GM18867 (cell line): ENCODE measurements at regions not wholly inside any gene's neighbourhood (a gene's known extent, or its start where the extent isn't known, plus 50 kb on each side); places are given as distances from the start of the nearest gene placed in this dataset.

Experiments used
- ATAC-seq: cut with Tn5 transposase; IDR thresholded peaks from one replicate; pipeline ENCODE4 v1.9.1; 2021; ENCODE audit warnings: mild to moderate bottlenecking, moderate library complexity; ENCODE audit not compliant: unreplicated experiment

DNA sequence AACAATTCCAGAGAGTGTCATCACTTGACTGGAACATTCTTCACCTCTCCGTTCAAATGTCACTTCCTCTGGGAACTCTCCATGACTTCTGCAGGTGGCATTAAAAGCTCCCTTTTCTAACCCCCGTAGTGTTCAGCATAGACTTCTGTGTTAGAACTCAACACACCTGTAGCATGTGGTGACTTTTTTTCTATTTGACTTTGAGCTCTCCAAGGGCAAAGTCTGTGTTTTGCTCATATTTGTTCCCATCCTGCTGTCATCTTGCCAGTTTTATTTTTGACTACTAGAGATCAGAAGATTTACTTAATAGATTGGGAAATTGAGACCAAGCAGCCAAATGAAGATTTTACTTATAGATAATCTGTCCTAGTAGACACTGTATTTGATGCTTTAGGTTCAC, 367.1 kb downstream of the INSC start:
- ATAC-seq: no peak

DNA sequence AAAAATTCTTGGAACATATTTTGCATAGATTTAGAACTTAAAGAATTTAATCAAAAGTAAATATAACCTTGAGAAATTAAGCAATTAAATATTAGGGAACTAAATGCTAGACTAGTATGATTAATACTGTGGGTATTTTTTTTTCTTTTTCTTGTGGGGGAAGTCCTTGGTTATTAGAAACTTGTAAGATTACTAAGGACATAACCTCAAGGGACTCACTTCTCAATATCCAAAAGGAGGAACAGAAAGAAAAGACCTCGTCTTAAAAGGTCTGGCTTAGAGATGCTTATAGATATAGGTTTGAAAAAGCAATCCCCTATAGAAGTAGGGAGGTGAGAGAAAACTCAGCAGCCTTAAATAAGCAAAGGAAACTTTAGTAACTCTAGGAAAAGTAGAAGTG, 368.5 kb downstream of the INSC start:
- peak; percentile 53 for ATAC-seq

DNA sequence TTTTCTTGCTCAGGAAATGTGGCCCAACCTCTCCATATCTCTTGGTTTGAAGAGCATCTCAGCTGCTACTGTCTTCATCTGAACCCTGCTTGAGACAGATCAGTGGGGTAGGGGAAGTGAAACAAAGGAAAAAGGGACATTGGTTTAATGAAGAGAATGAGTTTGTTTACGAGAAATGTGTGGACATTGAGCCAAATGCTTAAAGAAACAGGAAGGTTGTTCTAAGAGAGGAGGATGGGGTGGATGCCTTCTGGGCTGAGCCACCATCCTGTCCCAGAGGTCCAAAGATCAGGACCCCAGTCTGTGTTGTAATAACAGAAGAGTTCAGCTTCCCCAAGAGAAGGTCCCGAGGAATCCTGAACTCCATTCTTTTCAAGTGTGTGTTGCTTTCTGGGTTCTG, 369.7 kb downstream of the INSC start:
- no peak for ATAC-seq

DNA sequence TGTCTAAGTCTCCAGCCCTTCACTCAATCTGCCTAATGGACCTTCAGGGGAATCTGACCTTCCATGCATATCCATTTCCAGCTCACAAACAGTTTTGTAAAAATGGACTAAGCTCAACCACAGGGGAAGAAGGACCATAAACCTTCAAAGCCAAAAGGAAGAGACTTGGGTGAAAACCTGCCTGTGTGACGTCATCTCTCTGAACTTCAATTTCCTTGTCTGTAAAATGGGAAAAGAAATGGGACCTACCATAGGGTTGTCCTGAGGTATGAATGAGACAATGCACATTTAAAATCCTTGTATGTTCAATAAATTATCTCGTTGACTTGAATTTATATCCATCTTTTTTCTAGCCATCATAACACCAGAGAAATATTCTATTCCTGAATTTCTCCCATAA, 370.7 kb downstream of the INSC start:
- no peak for ATAC-seq

DNA sequence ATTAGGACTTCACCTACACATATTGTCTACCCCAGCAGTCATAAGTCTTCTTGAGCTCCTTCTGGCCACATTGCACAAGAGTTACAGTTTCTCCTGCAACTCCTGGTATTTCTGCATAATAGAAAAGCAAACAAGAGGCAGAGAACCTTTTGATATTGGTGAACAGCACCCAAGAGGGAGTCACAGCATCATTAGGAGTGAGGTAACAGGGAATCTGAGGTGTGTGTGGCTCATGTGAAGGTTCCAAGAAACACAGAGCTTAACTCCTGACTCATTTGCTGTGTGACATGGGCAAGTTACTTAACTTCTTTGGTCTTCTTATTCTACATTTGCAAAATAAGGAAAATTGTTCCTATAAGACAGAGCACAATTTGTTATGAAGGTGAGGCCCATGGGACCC, 374.6 kb downstream of the INSC start:
- ATAC-seq: no peak

DNA sequence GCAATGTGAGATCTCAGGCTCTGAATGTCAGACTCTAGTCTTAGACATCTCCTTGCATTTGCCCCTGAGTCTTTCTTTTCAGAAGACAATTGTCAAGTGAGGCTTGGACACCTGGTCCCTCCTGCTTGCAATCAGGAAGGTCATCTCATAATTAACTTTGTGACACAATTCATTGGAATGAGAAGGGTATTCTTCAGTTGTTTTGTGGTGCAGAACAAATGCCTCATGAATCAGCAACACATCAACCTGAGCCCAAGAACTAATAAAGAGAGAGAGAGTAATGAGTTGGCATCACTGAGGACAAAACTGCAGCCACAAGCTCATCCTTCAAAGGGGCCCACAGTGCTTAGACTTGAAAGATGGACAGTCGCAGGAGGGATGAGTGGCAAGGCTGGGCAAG, 375.8 kb downstream of the INSC start:
- no peak for ATAC-seq

DNA sequence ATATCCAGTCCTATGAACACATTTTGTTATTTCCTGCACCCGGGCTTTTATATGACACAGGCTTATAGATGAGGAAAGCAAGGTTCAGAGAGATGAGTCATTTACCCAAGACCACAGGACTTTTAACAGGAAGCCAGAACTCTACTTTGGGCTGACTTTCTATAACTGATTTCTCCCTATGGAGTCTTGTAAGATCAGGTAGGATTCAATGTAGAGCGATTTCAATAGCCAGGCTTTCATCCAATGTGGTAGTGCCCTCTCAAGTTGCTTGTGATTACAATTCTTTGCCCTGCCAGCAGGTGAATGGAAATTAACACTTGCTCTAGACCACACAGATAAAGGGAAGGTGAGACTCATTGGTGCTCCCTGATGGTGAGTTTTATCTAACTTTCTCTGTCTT, 378.3 kb downstream of the INSC start:
- no peak for ATAC-seq

DNA sequence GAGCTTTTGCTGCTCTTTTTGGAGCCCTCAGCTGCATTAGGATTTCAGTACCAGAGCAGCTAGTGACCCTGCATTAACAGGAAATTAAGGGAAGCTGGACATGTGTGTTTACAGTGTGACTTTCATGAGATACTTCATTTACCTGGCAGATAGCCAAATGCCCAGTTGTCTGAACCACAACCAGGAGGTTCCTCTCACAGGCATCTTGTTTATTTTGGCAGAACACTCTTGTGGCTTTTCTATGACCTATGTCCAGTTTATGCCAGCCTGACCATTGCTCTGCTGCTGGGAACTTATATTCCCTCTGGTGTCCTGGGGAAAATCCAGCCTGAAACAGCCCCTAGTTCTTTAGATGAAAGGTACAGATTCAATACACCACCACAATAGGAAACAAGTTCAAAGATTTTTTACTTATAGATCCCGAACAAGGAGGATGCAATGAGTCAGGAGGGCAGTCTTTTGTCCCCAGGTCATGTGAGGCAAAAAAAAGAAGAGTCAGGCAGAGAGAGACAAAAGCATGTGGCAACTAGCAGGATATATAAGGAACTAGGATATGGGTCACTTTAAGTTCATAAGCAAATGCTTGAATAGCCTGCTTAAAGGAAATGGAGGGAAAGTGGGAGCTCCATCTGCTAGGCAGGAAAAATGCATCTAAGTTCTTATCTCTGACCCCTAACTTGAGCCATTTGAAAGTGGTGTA, 379.3 kb downstream of the INSC start:
- no peak for ATAC-seq

DNA sequence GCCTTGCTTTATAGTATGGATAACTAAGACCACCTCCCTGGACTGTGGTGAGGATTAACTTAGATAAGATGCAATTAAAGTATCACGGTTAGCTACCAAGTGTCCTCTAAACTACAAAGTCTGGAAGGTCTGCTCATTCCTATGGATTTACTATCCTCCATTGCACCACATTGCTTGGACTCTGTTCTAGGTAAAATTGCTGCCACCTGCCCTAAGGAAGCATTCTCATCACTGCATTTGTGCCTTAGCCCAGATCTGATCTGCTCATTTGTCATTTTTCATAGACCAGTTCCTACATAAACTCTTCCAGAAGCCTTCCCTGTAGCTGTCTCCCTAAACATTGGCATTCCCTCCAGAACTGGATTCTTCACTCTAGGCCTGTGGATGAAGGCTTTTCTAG, 380.0 kb downstream of the INSC start:
- no peak for ATAC-seq

DNA sequence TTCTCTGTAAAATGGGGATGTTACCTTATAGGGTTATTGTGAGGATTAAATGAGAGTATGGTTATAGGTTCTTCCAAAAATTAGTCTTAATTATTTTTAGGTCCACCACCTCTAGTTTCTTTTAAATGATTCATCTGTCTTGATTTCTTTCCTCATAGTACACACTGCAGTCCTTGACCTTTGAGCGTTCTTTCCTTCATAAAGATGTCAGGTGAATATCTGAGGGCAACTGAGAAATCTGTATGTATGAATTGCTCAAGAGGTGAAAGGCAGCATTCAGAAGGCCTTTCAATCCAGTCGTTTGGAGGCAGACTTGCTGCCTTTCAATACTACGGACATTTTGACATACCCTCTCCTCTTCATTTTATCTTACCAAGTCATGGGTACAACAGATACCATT, 380.7 kb downstream of the INSC start:
- no peak for ATAC-seq

DNA sequence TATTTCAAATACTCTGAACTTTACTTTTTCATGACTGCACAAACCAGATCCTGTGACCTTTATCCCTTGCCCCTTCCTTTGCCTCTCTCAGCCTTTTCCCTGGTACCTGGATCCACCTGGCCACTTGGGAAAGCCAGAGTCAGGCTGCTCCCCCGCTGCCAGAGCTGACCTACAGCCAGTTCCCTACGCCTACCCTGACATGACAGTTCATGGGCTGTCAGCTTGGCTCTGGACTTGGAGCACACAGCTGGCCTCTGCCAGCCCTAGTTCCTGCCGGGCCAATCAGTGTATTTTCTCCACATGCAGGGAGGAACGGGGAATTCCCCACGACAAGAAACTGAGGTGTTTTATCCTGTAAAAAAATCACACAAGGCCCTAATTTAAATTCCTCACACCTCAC, 382.6 kb downstream of the INSC start:
- ATAC-seq: no peak

DNA sequence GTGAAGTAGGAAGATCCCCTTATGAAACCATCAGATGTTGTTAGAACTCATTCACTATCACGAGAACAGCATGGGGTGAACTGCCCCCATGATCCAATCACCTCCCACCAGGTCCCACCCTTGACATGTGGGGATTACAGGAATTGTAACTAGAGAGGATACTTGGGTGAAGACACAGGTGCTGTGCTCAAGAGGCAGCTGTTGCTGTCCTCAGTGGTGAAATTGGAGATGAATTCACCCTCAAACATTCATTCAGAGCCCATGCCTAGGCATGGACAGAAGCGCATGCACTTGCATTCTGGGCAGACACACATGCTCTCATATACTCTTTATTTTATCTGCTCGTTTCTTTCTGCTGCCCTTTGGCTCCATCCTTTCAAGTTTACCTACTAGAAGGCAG, 385.0 kb downstream of the INSC start:
- no peak for ATAC-seq

DNA sequence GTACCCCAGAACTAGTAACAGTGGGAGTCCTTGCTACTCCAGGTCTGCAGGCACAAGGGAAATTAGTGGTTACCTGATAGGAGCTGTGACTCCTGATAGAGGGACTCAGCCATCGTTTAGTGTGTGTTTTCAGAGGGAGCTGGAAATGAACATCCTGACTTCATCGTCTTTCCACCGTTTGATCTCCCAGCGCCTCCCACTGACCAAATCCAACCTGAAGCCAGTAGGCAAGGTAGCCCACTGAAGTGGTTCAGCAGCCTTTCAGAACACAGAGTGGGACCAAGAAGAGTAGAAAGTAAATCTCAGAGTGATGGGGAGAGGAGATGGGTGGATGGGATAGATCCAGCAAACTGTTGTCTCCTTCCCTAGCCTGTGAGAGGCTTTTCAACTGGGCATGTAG, 385.9 kb downstream of the INSC start:
- ATAC-seq: no peak

DNA sequence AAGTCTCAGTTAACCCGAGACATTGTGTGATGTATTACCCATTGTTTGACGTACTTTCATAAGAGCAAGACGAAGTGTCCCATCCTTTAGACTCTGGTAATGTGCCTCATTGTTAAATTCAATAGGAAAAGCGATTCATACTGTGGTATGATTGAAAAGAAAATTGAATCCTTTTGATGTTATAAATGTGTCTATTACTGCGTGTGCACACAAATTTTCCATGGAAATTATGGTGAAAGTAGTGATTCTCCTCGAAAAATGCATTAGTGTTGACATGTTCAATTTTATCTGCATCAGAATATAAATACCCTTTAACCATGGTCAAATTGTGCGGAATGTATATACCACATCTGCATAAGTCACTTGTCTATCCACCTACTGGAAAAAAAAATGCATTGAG, 386.8 kb downstream of the INSC start:
- ATAC-seq: no peak

DNA sequence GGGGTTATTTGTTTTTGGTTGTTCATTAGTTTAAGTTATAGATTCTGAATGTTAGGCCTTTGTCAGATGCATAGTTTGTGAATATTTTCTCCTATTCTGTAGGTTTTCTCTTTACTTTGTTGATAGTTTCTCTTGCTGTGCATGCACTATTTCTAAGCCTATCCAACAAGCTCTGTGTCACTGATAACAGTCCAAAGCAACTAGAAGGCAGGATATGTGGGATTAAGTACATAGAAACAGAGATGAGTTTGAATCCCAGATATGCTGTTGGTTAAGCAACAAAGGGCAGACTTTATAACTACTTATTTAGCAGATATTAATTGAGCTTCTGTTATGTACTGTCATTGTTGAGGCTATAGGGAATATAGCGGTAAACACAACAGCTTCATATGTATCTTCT, 390.4 kb downstream of the INSC start:
- ATAC-seq: no peak

DNA sequence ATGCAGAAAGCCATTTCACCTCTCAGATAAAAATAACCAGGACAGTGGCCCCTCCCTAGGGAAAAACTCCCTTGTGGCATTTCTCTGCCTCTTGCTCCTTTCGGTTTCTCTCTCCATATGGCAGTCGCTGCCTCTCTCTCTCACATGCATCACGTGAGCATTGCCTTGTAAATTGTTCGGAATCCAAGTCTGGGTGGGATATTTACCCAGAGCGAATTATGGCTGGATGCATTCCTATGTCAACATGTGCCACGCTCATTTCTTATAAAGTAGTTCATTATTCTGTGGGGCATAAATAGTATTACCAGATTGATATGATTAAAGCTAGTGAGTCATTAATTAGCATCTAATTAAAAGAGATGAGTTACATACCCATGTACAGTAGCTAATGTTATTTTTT, 392.9 kb downstream of the INSC start:
- no peak for ATAC-seq

DNA sequence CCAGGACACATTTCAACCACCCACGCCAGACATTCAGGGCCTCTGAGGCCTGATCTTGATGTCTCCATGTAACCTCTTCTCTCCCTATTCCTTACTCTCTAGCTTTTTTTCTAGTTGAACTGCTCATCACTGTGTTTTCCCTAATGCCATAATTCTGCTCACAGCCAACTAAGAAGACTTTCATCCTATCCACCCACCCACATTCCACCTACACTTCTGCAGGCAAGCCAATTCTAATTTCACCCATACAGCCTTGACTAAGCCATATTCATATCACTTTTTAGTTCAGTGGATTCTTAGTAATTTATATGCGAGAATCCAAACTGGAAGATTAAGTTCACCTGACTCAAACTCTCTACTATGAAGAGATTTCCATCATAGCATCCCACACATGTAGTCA, 394.4 kb downstream of the INSC start:
- no peak for ATAC-seq

DNA sequence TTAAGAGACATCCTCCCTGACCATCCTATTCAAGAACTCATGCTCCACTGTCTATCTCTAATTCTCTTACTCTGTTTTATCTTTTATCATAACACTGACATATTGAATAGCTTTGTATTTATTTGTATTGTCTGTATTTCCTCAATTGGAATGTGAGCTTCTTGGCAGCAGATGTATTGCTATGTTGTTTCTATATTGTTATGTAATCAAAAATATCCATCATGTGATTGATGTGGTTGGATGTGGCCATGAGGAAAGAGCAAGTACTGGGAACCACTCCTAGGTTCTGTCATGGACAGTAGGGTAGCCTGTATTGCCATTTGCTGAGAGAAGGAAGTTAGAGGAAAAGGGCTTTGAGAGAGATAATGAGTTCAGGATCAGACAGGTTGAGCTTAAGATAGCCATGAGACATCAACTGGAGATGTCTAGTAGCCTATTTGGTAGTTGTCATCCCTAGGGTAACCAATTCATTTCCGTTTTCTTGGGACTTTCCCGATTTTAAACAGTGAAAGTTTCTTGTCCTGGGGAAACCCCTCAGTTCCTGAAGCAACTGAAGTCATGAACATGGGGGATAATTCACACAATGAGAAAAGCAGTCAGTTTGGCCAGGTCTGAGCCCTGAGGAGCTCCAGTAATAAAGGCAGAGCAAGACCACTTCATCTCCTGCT, 404.5 kb downstream of the INSC start:
- ATAC-seq: no peak

DNA sequence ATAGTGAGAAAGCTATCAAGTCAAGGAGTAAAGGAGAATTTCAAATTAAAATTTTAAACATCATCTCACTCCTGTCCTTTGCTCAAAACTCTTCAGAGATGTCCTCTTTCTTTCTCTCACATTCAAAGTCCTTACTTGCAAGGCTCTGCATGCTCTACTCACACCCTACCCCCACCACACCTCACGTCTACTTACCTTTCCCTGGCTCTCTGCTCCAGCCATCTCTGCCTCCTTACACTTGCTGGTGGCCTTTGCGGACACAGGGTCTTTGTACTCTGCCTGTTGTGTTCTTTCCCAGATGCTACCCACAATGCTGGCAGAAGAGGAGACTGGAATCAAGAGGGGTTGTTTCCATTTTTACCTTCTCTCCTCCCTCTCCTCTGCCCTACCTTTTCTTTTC, 405.2 kb downstream of the INSC start:
- ATAC-seq: no peak

DNA sequence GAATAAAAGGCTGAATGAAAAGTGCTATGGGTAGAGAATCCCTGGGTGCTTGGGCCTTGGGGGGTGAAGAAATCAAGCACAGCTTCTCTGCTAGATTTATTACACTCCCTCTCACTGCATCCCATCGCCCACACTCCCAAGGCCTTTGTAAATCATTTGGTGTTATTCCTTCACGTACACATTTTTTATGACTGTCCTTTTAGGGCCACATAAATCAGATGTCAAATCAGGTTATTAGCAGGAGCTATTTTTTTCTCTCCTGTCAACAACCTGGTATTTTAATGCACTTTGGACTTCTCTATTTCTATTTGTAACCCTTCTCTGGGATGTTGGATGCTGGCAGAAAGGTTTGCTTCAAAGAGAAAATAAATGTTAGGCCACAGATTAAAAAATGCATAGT, 408.8 kb downstream of the INSC start:
- no peak for ATAC-seq

DNA sequence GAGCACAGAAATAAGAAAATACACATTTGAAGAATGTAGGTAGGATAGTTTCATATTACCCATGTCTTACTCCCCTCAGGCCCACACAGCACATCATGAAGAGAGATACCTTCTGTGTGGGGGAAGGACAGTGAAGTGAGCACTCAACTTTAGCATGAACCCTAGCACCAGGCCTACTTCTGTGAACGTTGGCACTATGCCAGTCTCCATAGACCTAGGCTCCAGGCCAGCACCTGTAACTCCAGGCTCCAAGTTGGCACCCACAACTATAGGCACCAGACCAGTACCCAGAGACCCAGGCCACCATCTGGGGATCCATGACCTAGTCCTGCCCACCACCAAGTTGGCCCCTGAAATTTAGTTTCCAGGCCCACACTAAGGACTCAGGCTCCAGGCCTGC, 410.9 kb downstream of the INSC start:
- no peak for ATAC-seq

DNA sequence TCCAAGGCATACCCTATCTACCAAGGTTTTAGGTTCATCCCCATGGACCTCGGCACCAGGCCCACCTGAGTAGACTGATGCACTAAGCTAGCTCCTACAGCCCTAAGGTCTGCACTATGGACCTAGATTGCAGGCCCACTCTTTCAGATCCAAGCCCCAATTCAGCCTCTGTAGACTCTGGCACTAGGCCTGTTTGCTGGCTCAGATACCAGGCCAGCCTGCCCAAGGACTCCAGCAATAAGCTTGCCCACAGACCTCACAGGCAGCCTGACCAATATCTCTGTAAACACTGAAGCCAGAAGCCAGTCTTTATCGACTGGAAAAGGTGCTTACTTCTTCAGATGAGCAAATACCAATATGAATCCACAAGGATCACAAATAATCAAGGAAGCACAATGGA, 411.3 kb downstream of the INSC start:
- no peak for ATAC-seq

DNA sequence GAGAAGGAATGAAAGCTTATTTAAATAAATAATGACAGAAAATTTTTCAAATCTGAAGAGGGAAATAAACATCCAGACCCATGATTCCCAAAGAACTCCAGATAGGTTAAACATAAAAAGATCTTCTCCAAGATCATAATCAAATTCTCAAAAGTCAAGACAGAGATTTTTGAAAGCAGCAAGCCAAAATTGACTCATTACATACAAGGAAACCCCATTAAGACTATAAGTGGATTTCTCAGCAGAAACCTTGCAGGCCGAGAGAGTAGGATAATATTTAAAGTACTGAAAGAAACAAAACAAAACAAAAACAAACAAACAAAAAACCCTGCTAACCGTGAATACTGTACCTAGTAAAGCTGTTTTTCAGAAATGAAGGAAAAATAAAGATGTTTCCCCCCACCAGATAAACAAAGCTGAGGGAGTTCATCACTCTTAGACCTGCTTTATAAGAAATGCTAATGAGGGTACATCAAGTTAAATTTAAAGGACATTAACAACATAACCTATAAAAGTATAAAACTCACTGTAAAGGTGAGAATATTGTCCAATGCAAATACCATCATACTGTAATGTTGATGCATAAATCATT, 412.2 kb downstream of the INSC start:
- ATAC-seq: no peak
